ENCODE measurements at regions not wholly inside any gene's neighbourhood (a gene's known extent, or its start where the extent isn't known, plus 50 kb on each side); places are given as distances from the start of the nearest gene placed in this dataset.

GRCh38 chr18:69300185-69300584 is 100.5 kb upstream of the DOK6 start:
- DNase-seq = no peak
- H3K27me3 ChIP-seq (ENCODE audit: control insufficient read depth, insufficient read depth, low read length) = no peaks in the 10 kb centered on the region
- no peaks in the 10 kb centered on the region for H3K9me3 ChIP-seq (replicated peaks; ENCODE audit: control insufficient read depth, low read depth, low read length)
- no peak overlapping the region for H3K27ac ChIP-seq (ENCODE audit: low read length)
- H3K4me1 ChIP-seq (ENCODE audit: control insufficient read depth, insufficient read depth, low read length) = no peaks in the 10 kb centered on the region
- no peak overlapping the region for H3K4me3 ChIP-seq (ENCODE audit: low read length)
- H3K36me3 ChIP-seq (ENCODE audit: control insufficient read depth, insufficient read depth, low read length) = no peaks in the 10 kb centered on the region
- 80% methylated on average over 1 of the region's 3 CpGs for WGBS (ENCODE audit: insufficient coverage)

- DNase-seq = no peak
- no CpG with 5 or more reads among the region's 2 CpGs for WGBS (ENCODE audit: insufficient coverage)
- H3K4me3 ChIP-seq (ENCODE audit: low read length) = no peak overlapping the region
- no peaks in the 10 kb centered on the region for H3K9me3 ChIP-seq (replicated peaks; ENCODE audit: control insufficient read depth, low read depth, low read length)
- H3K36me3 ChIP-seq (ENCODE audit: control insufficient read depth, insufficient read depth, low read length) = no peaks in the 10 kb centered on the region
- no peak overlapping the region for H3K27ac ChIP-seq (ENCODE audit: low read length)
- no peaks in the 10 kb centered on the region for H3K4me1 ChIP-seq (ENCODE audit: control insufficient read depth, insufficient read depth, low read length)
- no peaks in the 10 kb centered on the region for H3K27me3 ChIP-seq (ENCODE audit: control insufficient read depth, insufficient read depth, low read length)
These were observed 92.1 kb upstream of the DOK6 start for GRCh38 chr18:69308619-69309018.

- no peaks in the 10 kb centered on the region for H3K36me3 ChIP-seq (ENCODE audit: control insufficient read depth, insufficient read depth, low read length)
- H3K9me3 ChIP-seq (replicated peaks; ENCODE audit: control insufficient read depth, low read depth, low read length) = no peaks in the 10 kb centered on the region
- H3K27ac ChIP-seq (ENCODE audit: low read length) = no peak overlapping the region
- H3K4me1 ChIP-seq (ENCODE audit: control insufficient read depth, insufficient read depth, low read length) = no peaks in the 10 kb centered on the region
- H3K4me3 ChIP-seq (ENCODE audit: low read length) = no peak overlapping the region
- H3K27me3 ChIP-seq (ENCODE audit: control insufficient read depth, insufficient read depth, low read length) = no peaks in the 10 kb centered on the region
- no peak for DNase-seq
These were observed 74.6 kb upstream of the DOK6 start for GRCh38 chr18:69326094-69326493.

GRCh38 chr18:69328086-69328485 is 72.6 kb upstream of the DOK6 start:
- DNase-seq = no peak
- H3K4me3 ChIP-seq (ENCODE audit: low read length) = no peak overlapping the region
- no peaks in the 10 kb centered on the region for H3K4me1 ChIP-seq (ENCODE audit: control insufficient read depth, insufficient read depth, low read length)
- H3K27ac ChIP-seq (ENCODE audit: low read length) = no peak overlapping the region
- WGBS (ENCODE audit: insufficient coverage) = 98% methylated on average over 7 of the region's 13 CpGs
- H3K27me3 ChIP-seq (ENCODE audit: control insufficient read depth, insufficient read depth, low read length) = no peaks in the 10 kb centered on the region
- no peaks in the 10 kb centered on the region for H3K9me3 ChIP-seq (replicated peaks; ENCODE audit: control insufficient read depth, low read depth, low read length)
- no peaks in the 10 kb centered on the region for H3K36me3 ChIP-seq (ENCODE audit: control insufficient read depth, insufficient read depth, low read length)

GRCh38 chr18:69330385-69331005 is 70.2 kb upstream of the DOK6 start:
- no CpG with 5 or more reads among the region's 4 CpGs for WGBS (ENCODE audit: insufficient coverage)

GRCh38 chr18:69349912-69350597 is 50.6 kb upstream of the DOK6 start:
- no peaks in the 10 kb centered on the region for H3K36me3 ChIP-seq (ENCODE audit: control insufficient read depth, insufficient read depth, low read length)
- H3K9me3 ChIP-seq (replicated peaks; ENCODE audit: control insufficient read depth, low read depth, low read length) = no peaks in the 10 kb centered on the region
- no peaks in the 10 kb centered on the region for H3K27me3 ChIP-seq (ENCODE audit: control insufficient read depth, insufficient read depth, low read length)
- no CpG with 5 or more reads among the region's 7 CpGs for WGBS (ENCODE audit: insufficient coverage)
- DNase-seq = no peak
- H3K4me1 ChIP-seq (ENCODE audit: control insufficient read depth, insufficient read depth, low read length) = no peaks in the 10 kb centered on the region
- no peak overlapping the region for H3K27ac ChIP-seq (ENCODE audit: low read length)
- no peak overlapping the region for H3K4me3 ChIP-seq (ENCODE audit: low read length)

More at GRCh38 chr18:69330385-69331005, 70.2 kb upstream of the DOK6 start:
- H3K4me1 ChIP-seq (ENCODE audit: control insufficient read depth, insufficient read depth, low read length) = no peaks in the 10 kb centered on the region
- no peaks in the 10 kb centered on the region for H3K36me3 ChIP-seq (ENCODE audit: control insufficient read depth, insufficient read depth, low read length)
- H3K27me3 ChIP-seq (ENCODE audit: control insufficient read depth, insufficient read depth, low read length) = no peaks in the 10 kb centered on the region
- H3K9me3 ChIP-seq (replicated peaks; ENCODE audit: control insufficient read depth, low read depth, low read length) = no peaks in the 10 kb centered on the region
- no peak overlapping the region for H3K4me3 ChIP-seq (ENCODE audit: low read length)
- no peak overlapping the region for H3K27ac ChIP-seq (ENCODE audit: low read length)
- DNase-seq = no peak

Measured in muscle of leg (tissue), 3 donors.